MM.1S (cell line): ENCODE measurements at regions not wholly inside any gene's neighbourhood (a gene's known extent, or its start where the extent isn't known, plus 50 kb on each side); places are given as distances from the start of the nearest gene placed in this dataset.

Source experiments
- CTCF ChIP-seq: fragments of 300-600 bp; sonication (generic); IDR thresholded peaks from 2 replicates; pipeline ENCODE4 v1.5.1; 2016; ENCODE audit warnings: antibody characterized with exemption, low read length, mixed read lengths
- EZH2 ChIP-seq: fragments of 300-600 bp; sonication (generic); optimal IDR thresholded peaks from 2 replicates; pipeline ENCODE3; 2017; ENCODE audit warnings: low read depth, mild to moderate bottlenecking, antibody characterized with exemption, low read length, mixed read lengths
- EZH2phosphoT487 ChIP-seq: fragments of 300-600 bp; sonication (generic); IDR thresholded peaks from 2 replicates; pipeline ENCODE4 v1.6.1; 2018; ENCODE audit warnings: antibody characterized with exemption, low read length

- TF ChIP-seq EZH2: no peak
- TF ChIP-seq CTCF: no peak
- no peak for TF ChIP-seq EZH2phosphoT487
These were observed 65.4 kb downstream of the RDH14 start for GRCh38 chr2:18495058-18495457.
